ENCODE measurements at regions not wholly inside any gene's neighbourhood (a gene's known extent, or its start where the extent isn't known, plus 50 kb on each side); places are given as distances from the start of the nearest gene placed in this dataset.

GRCh38 chr16:6510261-6510660 is 822.4 kb upstream of the RBFOX1 start:
- WGBS, 2 experiments (ENCODE audit: low coverage in 1 of 2, low lambda C conversion rate in 2 of 2, missing lambda C conversion rate in 2 of 2), result 0 to 1% methylated on average over 7 of the region's 7 CpGs

DNA sequence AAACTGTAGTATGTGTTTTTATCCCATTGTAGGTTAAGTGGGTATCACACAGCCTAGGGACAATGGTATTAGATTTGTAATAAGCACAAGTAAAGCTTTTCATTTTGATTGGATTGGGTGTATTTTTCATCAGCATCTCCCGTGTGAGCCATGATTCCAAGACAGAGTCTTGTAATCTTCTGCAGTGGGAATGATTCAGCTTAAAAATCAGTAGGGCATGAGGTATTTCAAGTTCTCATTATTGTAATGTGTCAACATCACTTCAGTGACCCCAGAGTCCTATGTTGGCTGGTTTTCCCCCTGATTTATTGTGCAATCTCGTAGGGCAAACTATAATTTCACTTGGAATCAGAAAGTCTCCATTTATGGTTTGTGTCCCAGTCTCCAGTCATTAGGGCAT is 833.2 kb upstream of the RBFOX1 start:
- WGBS, 2 experiments (ENCODE audit: low coverage in 1 of 2, low lambda C conversion rate in 2 of 2, missing lambda C conversion rate in 2 of 2), result 3 to 5% methylated on average over 2 of the region's 2 CpGs
- H3K4me2 ChIP-seq (ENCODE audit: unreplicated experiment), result no peak overlapping the region
- no peak overlapping the region for H3K4me3 ChIP-seq
- TF ChIP-seq EZH2phosphoT487 (IDR thresholded peaks at IDR 0.05; ENCODE audit: insufficient read depth, low read depth) (no peak), EZH2 (IDR thresholded peaks at IDR 0.05; ENCODE audit: insufficient read depth, poor library complexity, severe bottlenecking) (no peak)
- H2AFZ ChIP-seq, result no peak overlapping the region
- in situ Hi-C loops (cut with MboI), result no loop called here
- H3K79me2 ChIP-seq (ENCODE audit: insufficient read depth), result no peaks in the 10 kb centered on the region
- no peaks in the 10 kb centered on the region for H4K20me1 ChIP-seq (ENCODE audit: insufficient read depth)
- no peaks in the 10 kb centered on the region for H3K27me3 ChIP-seq (replicated peaks; ENCODE audit: insufficient read depth)
- no peak overlapping the region for H3K27ac ChIP-seq
- no peaks in the 10 kb centered on the region for H3K4me1 ChIP-seq (ENCODE audit: insufficient read depth)
- no peak overlapping the region for H3K9ac ChIP-seq
- no peaks in the 10 kb centered on the region for H3F3A ChIP-seq (ENCODE audit: insufficient read depth)
- no peaks in the 10 kb centered on the region for H3K36me3 ChIP-seq (ENCODE audit: low read depth)
- DNase-seq, result no peak
- peaks cover 3% of the 10 kb centered on the region for H3K9me3 ChIP-seq (ENCODE audit: low read depth)
- H3K9me2 ChIP-seq (ENCODE audit: insufficient read depth), result no peaks in the 10 kb centered on the region

More at GRCh38 chr16:6510261-6510660, 822.4 kb upstream of the RBFOX1 start:
- no peaks in the 10 kb centered on the region for H4K20me1 ChIP-seq (ENCODE audit: insufficient read depth)
- H3K4me3 ChIP-seq, result no peak overlapping the region
- H3K27me3 ChIP-seq (replicated peaks; ENCODE audit: insufficient read depth), result no peaks in the 10 kb centered on the region
- no peak overlapping the region for H3K27ac ChIP-seq
- H3K9me2 ChIP-seq (ENCODE audit: insufficient read depth), result no peaks in the 10 kb centered on the region
- H3K4me2 ChIP-seq (ENCODE audit: unreplicated experiment), result no peak overlapping the region
- H3K79me2 ChIP-seq (ENCODE audit: insufficient read depth), result no peaks in the 10 kb centered on the region
- no peaks in the 10 kb centered on the region for H3K36me3 ChIP-seq (ENCODE audit: low read depth)
- H3K9me3 ChIP-seq (ENCODE audit: low read depth), result no peaks in the 10 kb centered on the region
- DNase-seq, result no peak
- no peak overlapping the region for H3K9ac ChIP-seq
- in situ Hi-C loops (cut with MboI), result no loop called here
- H2AFZ ChIP-seq, result no peak overlapping the region
- TF ChIP-seq EZH2phosphoT487 (IDR thresholded peaks at IDR 0.05; ENCODE audit: insufficient read depth, low read depth) (no peak), EZH2 (IDR thresholded peaks at IDR 0.05; ENCODE audit: insufficient read depth, poor library complexity, severe bottlenecking) (no peak)
- no peaks in the 10 kb centered on the region for H3F3A ChIP-seq (ENCODE audit: insufficient read depth)
- H3K4me1 ChIP-seq (ENCODE audit: insufficient read depth), result no peaks in the 10 kb centered on the region

- Histone ChIP-seq H3K9me3 (ENCODE audit: low read depth) (peaks cover 3% of the 10 kb centered on the region), H4K20me1 (ENCODE audit: insufficient read depth) (no peaks in the 10 kb centered on the region), H3K4me2 (ENCODE audit: unreplicated experiment) (no peak overlapping the region), H3K9me2 (ENCODE audit: insufficient read depth) (no peaks in the 10 kb centered on the region), H3K4me3 (no peak overlapping the region), H3K27ac (no peak overlapping the region), H3F3A (ENCODE audit: insufficient read depth) (no peaks in the 10 kb centered on the region), H2AFZ (no peak overlapping the region), H3K36me3 (ENCODE audit: low read depth) (no peaks in the 10 kb centered on the region), H3K4me1 (ENCODE audit: insufficient read depth) (no peaks in the 10 kb centered on the region), H3K27me3 (replicated peaks; ENCODE audit: insufficient read depth) (no peaks in the 10 kb centered on the region), H3K9ac (no peak overlapping the region), H3K79me2 (ENCODE audit: insufficient read depth) (no peaks in the 10 kb centered on the region)
- in situ Hi-C loops (cut with MboI), result no loop called here
- no peak for DNase-seq
- TF ChIP-seq EZH2phosphoT487 (IDR thresholded peaks at IDR 0.05; ENCODE audit: insufficient read depth, low read depth), result no peak
- no peak for TF ChIP-seq EZH2 (IDR thresholded peaks at IDR 0.05; ENCODE audit: insufficient read depth, poor library complexity, severe bottlenecking)
- whole genome bisulfite sequencing, 2 experiments (ENCODE audit: low coverage in 1 of 2, low lambda C conversion rate in 2 of 2, missing lambda C conversion rate in 2 of 2), result 30 to 33% methylated on average over 4 of the region's 4 CpGs
Measured at GRCh38 chr16:6498858-6499257, 833.8 kb upstream of the RBFOX1 start.

GRCh38 chr16:6496996-6497395 is 835.6 kb upstream of the RBFOX1 start:
- WGBS, 2 experiments (ENCODE audit: low coverage in 1 of 2, low lambda C conversion rate in 2 of 2, missing lambda C conversion rate in 2 of 2), result 8 to 20% methylated on average over 2 of the region's 2 CpGs
- in situ Hi-C loops (cut with MboI), result no loop called here

More at GRCh38 chr16:6496996-6497395, 835.6 kb upstream of the RBFOX1 start:
- Histone ChIP-seq H3K9ac (no peak overlapping the region), H3K36me3 (ENCODE audit: low read depth) (no peaks in the 10 kb centered on the region), H3K27me3 (replicated peaks; ENCODE audit: insufficient read depth) (no peaks in the 10 kb centered on the region), H3K4me2 (ENCODE audit: unreplicated experiment) (no peak overlapping the region), H3K4me1 (ENCODE audit: insufficient read depth) (no peaks in the 10 kb centered on the region), H3K4me3 (no peak overlapping the region), H3K27ac (no peak overlapping the region), H3K9me2 (ENCODE audit: insufficient read depth) (no peaks in the 10 kb centered on the region), H3K9me3 (ENCODE audit: low read depth) (no peaks in the 10 kb centered on the region), H2AFZ (no peak overlapping the region), H3F3A (ENCODE audit: insufficient read depth) (no peaks in the 10 kb centered on the region), H3K79me2 (ENCODE audit: insufficient read depth) (no peaks in the 10 kb centered on the region), H4K20me1 (ENCODE audit: insufficient read depth) (no peaks in the 10 kb centered on the region)
- no peak for DNase-seq
- no peak for TF ChIP-seq EZH2phosphoT487 (IDR thresholded peaks at IDR 0.05; ENCODE audit: insufficient read depth, low read depth)
- no peak for TF ChIP-seq EZH2 (IDR thresholded peaks at IDR 0.05; ENCODE audit: insufficient read depth, poor library complexity, severe bottlenecking)

Data from GM23248 (cell line).